ENCODE measurements at regions not wholly inside any gene's neighbourhood (a gene's known extent, or its start where the extent isn't known, plus 50 kb on each side); places are given as distances from the start of the nearest gene placed in this dataset.

- Histone ChIP-seq H3K9me3 (no peaks in the 10 kb centered on the region), H3K27me3 (no peaks in the 10 kb centered on the region), H3K27ac (no peak overlapping the region), H3K36me3 (no peaks in the 10 kb centered on the region), H3K4me3 (no peak overlapping the region), H3K4me1 (no peaks in the 10 kb centered on the region)
- intact Hi-C loops (cut with DNase I; ENCODE audit: low total_unique reads) = no loop called here
- no peak for DNase-seq
- TF ChIP-seq POLR2A (IDR thresholded peaks at IDR 0.05) = no peak
- no peak for TF ChIP-seq CTCF (IDR thresholded peaks at IDR 0.05)
These were observed 206.7 kb upstream of the SULF2 start for GRCh38 chr20:47991875-47992488.

GRCh38 chr20:47990507-47991150 is 205.3 kb upstream of the SULF2 start:
- Histone ChIP-seq H3K27ac (no peak overlapping the region), H3K4me1 (no peaks in the 10 kb centered on the region), H3K27me3 (no peaks in the 10 kb centered on the region), H3K4me3 (no peak overlapping the region), H3K9me3 (no peaks in the 10 kb centered on the region), H3K36me3 (no peaks in the 10 kb centered on the region)
- no peak for DNase-seq
- no peak for TF ChIP-seq CTCF (IDR thresholded peaks at IDR 0.05)
- TF ChIP-seq POLR2A (IDR thresholded peaks at IDR 0.05) = no peak
- intact Hi-C loops (cut with DNase I; ENCODE audit: low total_unique reads) = no loop called here

GRCh38 chr20:47989957-47990356 is 204.7 kb upstream of the SULF2 start:
- no peaks in the 10 kb centered on the region for H3K36me3 ChIP-seq
- TF ChIP-seq POLR2A (IDR thresholded peaks at IDR 0.05) = no peak
- TF ChIP-seq CTCF (IDR thresholded peaks at IDR 0.05) = no peak
- no peaks in the 10 kb centered on the region for H3K9me3 ChIP-seq
- H3K4me3 ChIP-seq = no peak overlapping the region
- DNase-seq = no peak
- no peak overlapping the region for H3K27ac ChIP-seq
- no peaks in the 10 kb centered on the region for H3K4me1 ChIP-seq
- H3K27me3 ChIP-seq = no peaks in the 10 kb centered on the region
- intact Hi-C loops (cut with DNase I; ENCODE audit: low total_unique reads) = no loop called here

GRCh38 chr20:47988676-47989075 is 203.4 kb upstream of the SULF2 start:
- intact Hi-C loops (cut with DNase I; ENCODE audit: low total_unique reads) = no loop called here
- no peaks in the 10 kb centered on the region for H3K27me3 ChIP-seq
- no peaks in the 10 kb centered on the region for H3K4me1 ChIP-seq
- no peak overlapping the region for H3K4me3 ChIP-seq
- H3K9me3 ChIP-seq = no peaks in the 10 kb centered on the region
- no peaks in the 10 kb centered on the region for H3K36me3 ChIP-seq
- H3K27ac ChIP-seq = no peak overlapping the region
- DNase-seq = no peak
- TF ChIP-seq POLR2A (IDR thresholded peaks at IDR 0.05) (no peak), CTCF (IDR thresholded peaks at IDR 0.05) (no peak)

- H3K9me3 ChIP-seq = no peaks in the 10 kb centered on the region
- no peaks in the 10 kb centered on the region for H3K4me1 ChIP-seq
- no peak for DNase-seq
- H3K27ac ChIP-seq = no peak overlapping the region
- intact Hi-C loops (cut with DNase I; ENCODE audit: low total_unique reads) = no loop called here
- no peaks in the 10 kb centered on the region for H3K27me3 ChIP-seq
- TF ChIP-seq CTCF (IDR thresholded peaks at IDR 0.05) (no peak), POLR2A (IDR thresholded peaks at IDR 0.05) (no peak)
- H3K4me3 ChIP-seq = no peak overlapping the region
- H3K36me3 ChIP-seq = no peaks in the 10 kb centered on the region
These were observed 200.0 kb upstream of the SULF2 start for GRCh38 chr20:47985092-47985850.
